Right kidney (tissue), 1 donor: ENCODE measurements at regions not wholly inside any gene's neighbourhood (a gene's known extent, or its start where the extent isn't known, plus 50 kb on each side); places are given as distances from the start of the nearest gene placed in this dataset.
"Not testable (repeated sequence)": the region's sequence is repeated elsewhere in the genome, so short reads cannot be mapped to it uniquely, and the experiment has no call there.

ENCODE experiments used
- DNase-seq: peaks from one replicate; pipeline ENCODE4 v3.0.0-alpha.2; 2016

- DNase-seq: no peak
Observed at GRCh38 chrX:7515681-7516413, 327.1 kb upstream of the VCX start.

GRCh38 chrX:7514871-7515599 lies 327.9 kb upstream of the VCX start:
- no peak for DNase-seq

- DNase-seq: no peak
Observed at GRCh38 chrX:7512845-7513244, 330.1 kb upstream of the VCX start.

DNA sequence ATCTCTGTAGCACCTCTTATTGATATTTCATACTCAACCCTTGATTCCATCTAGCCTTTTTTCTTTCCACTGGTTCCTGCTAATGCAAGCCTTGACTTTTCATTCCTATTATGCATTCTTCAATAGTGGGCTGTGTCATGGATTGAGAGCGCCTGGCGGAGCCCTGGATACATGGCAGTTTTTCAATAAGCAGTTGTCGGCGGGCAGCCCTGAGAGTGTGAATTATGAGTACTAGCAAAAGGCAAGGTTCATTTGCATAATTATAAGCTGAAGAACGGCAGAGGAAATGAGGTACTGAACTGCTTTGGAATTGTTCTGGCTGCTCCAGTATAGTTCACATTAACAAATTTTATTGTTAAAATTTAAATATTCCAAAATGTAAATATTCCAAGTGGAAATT lies 339.7 kb upstream of the VCX start:
- DNase-seq: no peak

GRCh38 chrX:7500386-7500785 lies 342.6 kb upstream of the VCX start:
- no peak for DNase-seq

DNA sequence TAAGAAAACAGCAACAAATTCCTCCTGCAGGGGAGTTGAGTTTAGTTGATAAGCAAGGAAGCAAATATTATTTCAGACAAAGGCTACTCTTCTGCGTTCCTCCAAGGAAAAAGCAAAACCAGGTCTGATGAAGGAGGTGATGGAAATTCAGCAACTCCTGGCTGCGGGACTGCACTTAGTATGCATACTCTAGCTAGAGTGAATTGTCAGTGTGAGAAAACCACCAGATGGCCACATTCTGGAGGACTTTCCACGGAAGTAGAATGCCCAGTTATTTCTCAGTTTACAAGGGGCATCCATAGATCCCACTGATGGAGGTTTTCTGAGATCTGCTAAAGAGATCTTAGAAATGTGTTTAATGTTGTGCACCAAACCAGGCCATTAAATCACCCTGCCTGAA lies 338.6 kb upstream of the PUDP start:
- no peak for DNase-seq

DNA sequence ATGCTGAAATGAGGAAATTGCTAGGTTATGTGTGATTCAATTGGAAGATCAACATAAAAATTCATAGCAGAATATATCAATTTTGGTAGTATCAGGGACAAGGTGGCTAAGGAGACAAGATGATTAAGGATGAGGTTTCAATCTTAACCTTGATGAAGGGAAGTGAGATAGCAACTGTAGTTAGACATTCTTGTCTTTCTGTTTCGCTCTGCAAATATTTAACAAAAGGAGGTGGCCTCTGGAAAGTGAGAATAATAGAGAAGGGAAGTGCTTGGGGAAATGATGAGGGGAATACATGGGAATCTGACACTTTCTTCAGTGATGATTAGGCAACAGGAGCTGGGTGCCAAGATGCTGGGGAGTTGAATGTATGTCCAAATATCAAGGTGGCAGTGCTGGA lies 337.1 kb upstream of the PUDP start:
- no peak for DNase-seq

GRCh38 chrX:7480721-7481120 lies 332.8 kb upstream of the PUDP start:
- DNase-seq: no peak

DNA sequence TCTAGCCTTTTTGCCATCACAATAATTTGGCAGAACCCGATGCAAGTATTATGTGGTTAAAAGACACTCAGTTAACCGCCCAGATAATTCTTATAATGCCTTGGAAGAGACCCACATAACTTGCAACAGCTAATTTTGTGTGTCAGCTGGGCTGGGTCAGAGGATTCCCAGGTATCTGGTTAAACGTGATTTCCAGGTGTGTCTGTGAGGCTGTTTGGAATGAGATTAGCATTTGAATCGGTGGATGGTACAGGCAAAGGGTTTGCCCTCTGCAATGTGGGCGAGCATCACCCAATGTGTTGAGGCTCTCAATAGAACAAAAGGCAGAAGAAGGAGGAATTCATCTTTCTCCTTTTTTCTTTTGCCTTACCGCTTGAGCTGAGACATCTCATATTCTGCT lies 314.2 kb upstream of the PUDP start:
- DNase-seq: no peak

DNA sequence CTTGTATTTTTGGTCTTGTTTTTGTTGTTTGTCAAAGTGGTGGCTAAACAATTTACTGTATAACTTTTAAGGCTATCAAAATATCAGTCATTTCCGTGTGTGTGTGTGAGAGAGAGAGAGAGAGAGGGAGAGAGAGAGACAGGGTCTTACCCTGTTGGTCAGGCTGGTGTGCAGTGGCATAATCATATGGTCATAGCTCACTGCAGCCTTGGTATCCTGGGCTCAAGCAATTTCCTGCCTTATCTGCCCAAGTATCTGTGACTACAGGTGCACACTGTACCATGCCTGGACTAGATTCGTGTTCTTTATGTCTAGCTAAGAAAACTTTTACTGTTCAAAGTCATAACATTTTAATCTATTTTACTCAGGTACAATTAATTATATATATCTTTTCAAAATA lies 313.1 kb upstream of the PUDP start:
- not testable (repeated sequence) for DNase-seq

GRCh38 chrX:7447801-7448499 lies 300.0 kb upstream of the PUDP start:
- no peak for DNase-seq

- DNase-seq: no peak
Observed at GRCh38 chrX:7446815-7447214, 298.9 kb upstream of the PUDP start.

GRCh38 chrX:7444967-7445366 lies 297.0 kb upstream of the PUDP start:
- DNase-seq: no peak

- no peak for DNase-seq
Observed at GRCh38 chrX:7441586-7441985, 293.6 kb upstream of the PUDP start.

DNA sequence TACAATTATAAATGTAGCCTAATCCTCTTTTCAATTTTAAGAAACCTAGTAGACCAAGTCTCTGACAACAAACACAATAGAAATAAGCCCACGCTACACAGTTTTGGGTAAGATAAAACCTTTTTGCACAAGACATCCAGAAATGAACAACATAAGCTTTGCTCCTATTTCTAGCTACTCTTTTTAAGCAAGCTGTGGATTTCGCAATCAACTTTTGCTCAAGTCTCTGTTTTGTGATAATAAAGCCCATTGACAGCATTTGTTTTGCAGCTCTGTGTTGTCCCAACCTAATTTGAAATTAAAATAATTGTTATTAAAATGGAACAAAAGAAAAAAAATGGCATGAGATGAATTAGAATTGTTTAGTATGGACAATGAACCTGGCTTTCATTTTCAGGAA lies 287.9 kb upstream of the PUDP start:
- DNase-seq: no peak

DNA sequence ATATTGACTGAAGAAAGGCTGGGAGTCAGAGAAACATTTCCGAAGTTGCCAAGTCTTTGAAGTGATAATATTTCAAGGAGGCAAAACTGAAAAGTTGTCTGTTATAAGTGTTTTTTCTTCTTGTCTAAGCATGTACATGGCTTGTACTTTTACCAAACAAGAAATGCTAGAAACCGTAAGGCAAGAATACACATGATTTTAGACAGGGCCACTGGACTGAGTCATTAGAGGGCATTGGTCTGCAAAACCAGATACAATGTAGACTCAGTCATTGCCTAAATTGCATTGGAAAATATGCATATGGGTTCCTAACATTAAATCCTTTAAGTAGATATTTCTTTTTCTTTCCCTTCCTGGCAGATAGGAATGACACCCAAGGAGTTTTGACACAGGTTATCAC lies 284.9 kb upstream of the PUDP start:
- DNase-seq: no peak

- DNase-seq: no peak
Observed at GRCh38 chrX:7420717-7421116, 272.8 kb upstream of the PUDP start.

- DNase-seq: no peak
Observed at GRCh38 chrX:7414753-7415152, 266.8 kb upstream of the PUDP start.

- no peak for DNase-seq
Observed at GRCh38 chrX:7412840-7413239, 264.9 kb upstream of the PUDP start.

DNA sequence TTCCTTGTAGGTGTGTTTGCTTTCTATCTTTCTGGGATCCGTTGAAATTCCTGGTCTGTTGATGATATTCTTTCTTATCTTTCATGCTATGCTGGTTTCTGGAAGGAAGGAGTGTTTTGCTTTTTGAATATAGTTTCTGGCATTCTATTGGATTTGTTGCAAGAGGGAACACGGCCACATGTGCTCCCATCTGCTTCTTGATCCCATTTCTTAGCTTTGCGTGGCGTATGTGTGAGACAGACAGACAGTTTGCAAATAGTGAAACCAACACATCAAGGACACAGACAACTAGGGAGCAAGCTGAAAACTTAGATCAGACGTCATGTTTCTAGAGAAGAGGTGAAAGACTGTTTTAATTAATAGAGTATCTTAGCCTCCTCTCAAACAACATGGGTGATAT lies 261.9 kb upstream of the PUDP start:
- DNase-seq: no peak

- DNase-seq: no peak
Observed at GRCh38 chrX:7399373-7399772, 251.4 kb upstream of the PUDP start.

- no peak for DNase-seq
Observed at GRCh38 chrX:7390441-7390840, 242.5 kb upstream of the PUDP start.

GRCh38 chrX:7389576-7389975 lies 241.6 kb upstream of the PUDP start:
- no peak for DNase-seq

- no peak for DNase-seq
Observed at GRCh38 chrX:7385131-7385530, 237.2 kb upstream of the PUDP start.
